NCI-H1048 (cell line): ENCODE measurements at regions not wholly inside any gene's neighbourhood (a gene's known extent, or its start where the extent isn't known, plus 50 kb on each side); places are given as distances from the start of the nearest gene placed in this dataset.
"Not testable (repeated sequence)": the region's sequence is repeated elsewhere in the genome, so short reads cannot be mapped to it uniquely, and the experiment has no call there.

Experiments used
- DNase-seq: peaks from one replicate; lab custom pipeline; 2025; lab: John Stamatoyannopoulos, UW

- no peak for DNase-seq
Measured at GRCh38 chr2:220555961-220556630, 928.7 kb downstream of the SLC4A3 start.

- no peak for DNase-seq
Measured at GRCh38 chr2:220556658-220557057, 929.2 kb downstream of the SLC4A3 start.

- no peak for DNase-seq
Measured at GRCh38 chr2:220560192-220560591, 932.8 kb downstream of the SLC4A3 start.

GRCh38 chr2:220562375-220563140 lies 935.1 kb downstream of the SLC4A3 start:
- no peak for DNase-seq

- DNase-seq: no peak
Measured at GRCh38 chr2:220568296-220568695, 940.9 kb downstream of the SLC4A3 start.

- DNase-seq: no peak
Measured at GRCh38 chr2:220569112-220569897, 941.9 kb downstream of the SLC4A3 start.

GRCh38 chr2:220572385-220572784 lies 945.0 kb downstream of the SLC4A3 start:
- no peak for DNase-seq

GRCh38 chr2:220574038-220574437 lies 946.6 kb downstream of the SLC4A3 start:
- DNase-seq: no peak

- DNase-seq: no peak
Measured at GRCh38 chr2:220575963-220576362, 948.5 kb downstream of the SLC4A3 start.

- no peak for DNase-seq
Measured at GRCh38 chr2:220579452-220579851, 952.0 kb downstream of the SLC4A3 start.

- no peak for DNase-seq
Measured at GRCh38 chr2:220580113-220580512, 952.7 kb downstream of the SLC4A3 start.

- no peak for DNase-seq
Measured at GRCh38 chr2:220583725-220584124, 956.3 kb downstream of the SLC4A3 start.

GRCh38 chr2:220585241-220585640 lies 957.8 kb downstream of the SLC4A3 start:
- DNase-seq: no peak

GRCh38 chr2:220586980-220587530 lies 959.6 kb downstream of the SLC4A3 start:
- no peak for DNase-seq

- DNase-seq: no peak
Measured at GRCh38 chr2:220588148-220588547, 960.7 kb downstream of the SLC4A3 start.

GRCh38 chr2:220590476-220590875 lies 963.0 kb downstream of the SLC4A3 start:
- no peak for DNase-seq

- no peak for DNase-seq
Measured at GRCh38 chr2:220593526-220593925, 966.1 kb downstream of the SLC4A3 start.

GRCh38 chr2:220601674-220602073 lies 970.4 kb downstream of the EPHA4 start:
- DNase-seq: no peak

- DNase-seq: not testable (repeated sequence)
Measured at GRCh38 chr2:220613004-220613403, 959.1 kb downstream of the EPHA4 start.

- DNase-seq: no peak
Measured at GRCh38 chr2:220614064-220614463, 958.0 kb downstream of the EPHA4 start.

GRCh38 chr2:220619525-220620220 lies 952.4 kb downstream of the EPHA4 start:
- DNase-seq: no peak

- no peak for DNase-seq
Measured at GRCh38 chr2:220626603-220627002, 945.5 kb downstream of the EPHA4 start.
